ENCODE measurements at regions not wholly inside any gene's neighbourhood (a gene's known extent, or its start where the extent isn't known, plus 50 kb on each side); places are given as distances from the start of the nearest gene placed in this dataset.
"Not testable (repeated sequence)": the region's sequence is repeated elsewhere in the genome, so short reads cannot be mapped to it uniquely, and the experiment has no call there.

DNA sequence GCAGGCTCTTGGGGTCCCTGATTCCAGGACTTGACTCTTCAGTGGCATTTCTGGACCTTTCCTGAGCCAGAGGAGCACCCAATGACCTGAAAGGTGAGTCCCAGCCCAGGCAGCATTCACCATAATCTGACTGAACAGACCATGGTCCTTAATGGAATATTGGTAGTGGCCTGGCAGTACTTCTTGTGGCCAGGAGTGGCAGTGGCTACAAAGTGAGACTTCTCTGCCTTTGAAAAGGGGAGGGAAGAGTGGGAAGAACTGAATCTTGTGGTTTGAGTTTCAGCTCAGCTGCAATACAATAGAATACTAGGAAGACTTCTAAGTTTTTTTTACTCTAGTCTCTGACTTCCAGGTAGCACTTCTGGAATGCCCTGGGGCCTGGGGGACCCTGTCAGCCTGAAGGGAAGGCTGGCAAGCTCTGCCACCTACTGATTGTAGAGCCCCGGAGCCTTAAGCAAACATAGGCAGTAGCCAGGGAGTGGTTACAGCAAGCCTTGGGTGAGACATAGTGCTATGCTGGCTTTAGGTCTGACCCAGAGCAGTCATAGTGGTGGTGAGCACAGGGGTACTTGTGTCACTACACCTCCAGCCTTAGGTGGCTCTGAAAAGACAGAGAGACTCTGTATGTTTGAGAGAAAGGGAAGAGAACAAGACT, 674.2 kb upstream of the MANEA start:
- DNase-seq (ENCODE audit: extremely low read depth, low read depth, low spot score) = no peak

- DNase-seq (ENCODE audit: extremely low read depth, low read depth, low spot score) = no peak
These were observed 678.1 kb upstream of the MANEA start for GRCh38 chr6:94899191-94899590.

- DNase-seq (ENCODE audit: extremely low read depth, low read depth, low spot score) = no peak
These were observed 683.0 kb upstream of the MANEA start for GRCh38 chr6:94894300-94894699.

DNA sequence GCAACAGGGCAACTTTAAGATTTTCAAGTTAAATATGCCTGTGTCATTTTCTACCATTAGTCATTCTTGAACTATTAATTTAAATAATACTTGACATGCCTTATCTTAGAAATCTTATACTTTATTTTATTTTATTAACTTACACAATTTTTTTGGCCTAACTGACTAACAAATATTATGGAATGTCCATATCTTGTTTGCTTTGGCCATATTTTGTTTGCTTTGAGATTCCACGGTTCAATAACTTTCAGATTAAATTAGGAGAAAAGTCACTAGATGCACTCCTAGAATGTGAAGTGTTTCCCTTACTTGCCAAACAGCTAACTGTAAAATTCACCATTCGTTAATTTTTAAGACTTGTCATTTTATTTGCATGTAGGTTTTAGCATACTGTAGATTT, 684.0 kb upstream of the MANEA start:
- no peak for DNase-seq (ENCODE audit: extremely low read depth, low read depth, low spot score)

GRCh38 chr6:94873819-94874218, 703.5 kb upstream of the MANEA start:
- not testable (repeated sequence) for DNase-seq (ENCODE audit: extremely low read depth, low read depth, low spot score)

DNA sequence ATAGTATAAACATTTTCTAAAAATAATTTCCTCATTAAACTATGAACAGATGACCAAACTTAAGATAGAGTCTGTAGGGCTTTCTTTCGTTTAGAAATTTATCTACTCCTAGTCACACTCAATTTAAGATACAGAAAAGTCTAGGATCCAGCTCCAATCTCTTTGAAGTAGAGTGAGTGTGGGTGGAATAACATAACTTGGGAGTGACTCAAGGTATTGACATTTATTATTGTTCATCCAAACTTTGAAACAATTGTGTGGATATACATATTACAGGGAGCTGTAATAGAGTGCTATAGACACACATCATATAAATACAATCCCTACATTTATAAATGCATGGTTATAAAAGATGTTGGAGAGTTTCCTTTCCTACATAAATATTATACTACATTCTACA, 715.2 kb upstream of the MANEA start:
- DNase-seq (ENCODE audit: extremely low read depth, low read depth, low spot score) = no peak

DNA sequence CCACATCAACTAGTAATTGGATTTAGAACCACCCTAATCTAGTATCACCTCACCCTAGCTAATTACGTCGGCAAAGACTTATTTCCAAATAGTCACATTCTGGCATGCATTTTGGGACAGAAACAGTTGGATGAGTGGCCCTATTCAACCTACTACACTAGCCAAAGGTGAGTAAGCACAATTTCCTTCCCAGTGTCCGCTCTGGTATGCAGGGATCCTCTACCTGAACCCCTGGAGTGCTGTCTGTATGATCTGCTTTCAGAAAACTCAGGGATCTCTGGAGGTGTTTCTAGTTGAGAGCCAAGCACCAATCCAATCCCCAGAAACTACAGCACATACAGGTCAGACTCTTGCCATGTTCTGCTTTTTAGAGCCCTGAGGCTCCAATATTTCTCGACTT, 717.4 kb upstream of the MANEA start:
- no peak for DNase-seq (ENCODE audit: extremely low read depth, low read depth, low spot score)

DNA sequence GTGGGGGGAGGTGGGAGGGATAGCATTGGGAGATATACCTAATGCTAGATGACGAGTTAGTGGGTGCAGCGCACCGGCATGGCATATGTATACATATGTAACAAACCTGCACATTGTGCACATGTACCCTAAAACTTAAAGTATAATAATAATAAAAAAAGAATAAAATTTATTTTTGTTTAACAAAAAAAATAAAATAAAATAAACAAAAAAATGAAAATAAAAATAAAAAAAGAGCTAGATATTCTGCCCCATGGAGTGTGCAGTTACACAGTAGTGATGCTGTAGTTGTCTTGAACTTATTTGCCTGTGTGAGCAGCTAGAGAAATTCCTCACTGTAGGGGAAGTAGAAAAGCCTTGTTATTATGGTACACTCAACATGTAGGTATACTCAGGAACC, 720.3 kb upstream of the MANEA start:
- DNase-seq (ENCODE audit: extremely low read depth, low read depth, low spot score) = not testable (repeated sequence)

DNA sequence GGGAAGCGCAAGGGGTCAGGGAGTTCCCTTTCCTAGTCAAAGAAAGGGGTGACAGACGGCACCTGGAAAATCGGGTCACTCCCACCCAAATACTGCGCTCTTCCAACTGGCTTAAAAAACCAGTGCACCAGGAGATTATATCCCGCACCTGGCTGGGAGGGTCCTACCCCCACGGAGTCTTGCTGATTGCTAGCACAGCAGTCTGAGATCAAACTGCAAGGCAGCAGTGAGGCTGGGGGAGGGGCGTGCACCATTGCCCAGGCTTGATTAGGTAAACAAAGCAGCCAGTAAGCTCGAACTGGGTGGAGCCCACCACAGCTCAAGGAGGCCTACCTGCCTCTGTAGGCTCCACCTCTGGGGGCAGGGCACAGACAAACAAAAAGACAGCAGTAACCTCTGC, 726.0 kb upstream of the MANEA start:
- not testable (repeated sequence) for DNase-seq (ENCODE audit: extremely low read depth, low read depth, low spot score)

DNA sequence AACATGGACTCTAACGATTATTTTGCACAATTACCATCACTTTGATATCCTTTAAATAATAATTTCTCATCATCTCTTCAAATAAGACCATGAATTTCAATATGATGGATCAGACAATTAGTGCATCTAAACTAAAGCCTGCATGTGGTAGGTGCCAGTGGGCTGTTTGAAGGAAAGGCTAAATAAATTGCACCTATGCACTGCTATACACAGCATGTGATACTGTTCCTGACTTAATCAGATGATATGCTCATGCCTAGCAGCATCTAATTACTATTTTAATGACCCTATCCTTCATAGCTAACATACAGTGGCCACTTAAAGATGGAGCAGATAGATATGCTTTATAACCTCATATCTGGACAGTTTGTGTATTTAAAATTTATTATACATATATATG, 731.6 kb upstream of the MANEA start:
- DNase-seq (ENCODE audit: extremely low read depth, low read depth, low spot score) = no peak

GRCh38 chr6:94835264-94835663, 742.1 kb upstream of the MANEA start:
- no peak for DNase-seq (ENCODE audit: extremely low read depth, low read depth, low spot score)

DNA sequence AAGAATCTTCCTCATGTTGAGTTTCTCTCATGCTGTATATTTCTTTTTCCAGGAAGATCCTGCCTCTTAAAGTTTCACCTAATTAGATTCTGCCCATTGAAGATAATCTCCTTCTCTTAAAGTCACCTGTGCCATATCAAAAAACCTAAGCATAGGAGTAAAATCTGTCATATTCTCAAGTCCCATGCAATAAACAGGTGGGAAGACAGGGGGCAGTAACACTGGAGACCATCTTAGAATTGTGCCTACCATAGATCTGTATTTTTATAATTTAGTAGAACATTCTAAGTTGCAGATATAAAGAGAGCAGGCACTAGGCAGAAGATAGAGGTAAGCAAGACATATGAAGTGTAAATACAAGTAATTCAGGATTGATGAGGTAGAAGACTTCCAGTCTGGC, 763.5 kb upstream of the MANEA start:
- no peak for DNase-seq (ENCODE audit: extremely low read depth, low read depth, low spot score)

DNA sequence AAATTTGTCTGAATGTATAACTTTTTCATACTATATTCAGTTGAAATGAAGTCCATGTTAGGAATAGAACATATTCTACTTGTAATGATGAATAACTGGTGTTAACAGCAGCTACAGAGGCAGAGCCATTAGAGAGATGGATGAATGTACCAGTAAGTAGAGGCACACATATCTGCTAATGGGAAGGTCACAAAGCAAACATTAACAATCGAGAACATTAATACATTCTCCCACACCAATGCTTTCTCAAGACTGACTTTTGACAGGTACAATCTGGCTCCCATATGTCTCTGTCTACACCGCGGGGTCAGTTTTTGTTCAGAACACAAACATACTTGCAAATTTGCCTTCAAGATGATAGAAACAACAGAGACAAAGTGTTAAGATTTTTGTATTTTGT, 776.0 kb upstream of the MANEA start:
- no peak for DNase-seq (ENCODE audit: extremely low read depth, low read depth, low spot score)

GRCh38 chr6:94785514-94785913, 791.8 kb upstream of the MANEA start:
- DNase-seq (ENCODE audit: extremely low read depth, low read depth, low spot score) = no peak

DNA sequence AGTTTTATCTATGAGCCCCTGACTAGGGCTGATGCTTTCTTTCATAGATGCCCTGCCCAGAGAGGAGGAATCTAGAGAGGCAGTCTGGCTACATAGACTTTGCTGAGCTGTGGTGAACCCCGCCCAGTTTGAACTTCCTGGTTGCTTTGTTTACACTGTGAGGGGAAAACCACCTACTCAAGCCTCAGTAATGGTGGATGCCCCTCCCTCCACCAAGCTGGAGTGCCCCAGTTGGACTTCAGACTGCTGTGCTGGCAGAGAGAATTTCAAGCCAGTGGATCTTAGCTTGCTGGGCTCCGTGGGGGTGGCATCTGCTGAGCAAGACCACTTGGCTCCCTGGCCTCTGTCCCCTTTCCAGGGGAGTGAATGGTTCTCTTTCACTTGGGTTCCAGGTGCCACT, 792.3 kb upstream of the MANEA start:
- not testable (repeated sequence) for DNase-seq (ENCODE audit: extremely low read depth, low read depth, low spot score)

GRCh38 chr6:94769197-94769596, 808.1 kb upstream of the MANEA start:
- DNase-seq (ENCODE audit: extremely low read depth, low read depth, low spot score) = no peak

DNA sequence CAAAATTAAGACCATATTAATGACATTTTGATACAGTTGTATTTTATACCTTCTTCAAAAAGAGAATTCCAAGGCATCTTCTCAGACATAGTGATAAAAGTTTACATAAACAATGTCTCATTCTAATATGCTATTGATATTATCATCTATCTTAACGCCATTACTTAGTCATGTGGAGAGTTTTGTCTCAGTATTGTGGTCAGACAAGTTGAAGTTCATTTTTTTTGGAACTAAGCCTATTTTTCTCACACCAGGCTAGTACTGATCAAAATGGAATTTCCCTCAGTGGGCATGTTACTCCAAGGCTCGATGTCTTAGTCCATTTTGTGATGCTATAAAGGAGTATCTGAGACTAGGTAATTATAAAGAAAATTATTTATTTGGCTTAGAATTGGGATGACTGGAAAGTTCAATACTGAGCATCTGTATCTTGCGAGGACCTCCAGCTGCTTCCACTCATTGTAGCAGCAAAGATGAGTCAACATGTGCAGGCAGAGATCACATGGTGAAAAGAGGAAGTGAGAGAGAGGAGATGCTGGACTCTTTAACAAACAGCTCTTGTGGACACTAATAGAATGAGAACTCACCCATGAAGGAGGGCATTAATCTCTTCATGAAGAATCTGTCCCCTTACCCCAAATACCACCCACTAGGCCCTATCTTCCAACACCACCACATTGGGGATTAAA, 825.5 kb upstream of the MANEA start:
- DNase-seq (ENCODE audit: extremely low read depth, low read depth, low spot score) = no peak

GRCh38 chr6:94736236-94736635, 841.1 kb upstream of the MANEA start:
- DNase-seq (ENCODE audit: extremely low read depth, low read depth, low spot score) = no peak

GRCh38 chr6:94735270-94735669, 842.1 kb upstream of the MANEA start:
- no peak for DNase-seq (ENCODE audit: extremely low read depth, low read depth, low spot score)

DNA sequence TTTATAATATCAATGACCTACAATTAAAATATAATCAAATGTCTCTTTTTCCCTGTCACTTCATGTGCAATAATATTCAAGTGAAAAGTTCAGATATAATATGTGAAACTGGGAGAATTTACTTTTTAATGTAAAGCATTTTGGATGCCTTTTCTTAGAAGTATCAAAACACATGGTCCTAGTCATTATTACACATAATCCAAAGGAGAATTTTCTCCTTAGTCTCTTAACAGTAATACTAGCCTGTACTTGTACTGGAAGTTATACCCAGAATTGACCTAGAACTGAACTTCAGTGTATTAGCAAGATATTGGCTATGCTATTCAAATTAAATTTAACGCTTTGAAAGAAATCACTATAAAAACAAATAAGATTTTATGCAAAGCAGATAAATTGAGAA, 842.6 kb upstream of the MANEA start:
- no peak for DNase-seq (ENCODE audit: extremely low read depth, low read depth, low spot score)

DNA sequence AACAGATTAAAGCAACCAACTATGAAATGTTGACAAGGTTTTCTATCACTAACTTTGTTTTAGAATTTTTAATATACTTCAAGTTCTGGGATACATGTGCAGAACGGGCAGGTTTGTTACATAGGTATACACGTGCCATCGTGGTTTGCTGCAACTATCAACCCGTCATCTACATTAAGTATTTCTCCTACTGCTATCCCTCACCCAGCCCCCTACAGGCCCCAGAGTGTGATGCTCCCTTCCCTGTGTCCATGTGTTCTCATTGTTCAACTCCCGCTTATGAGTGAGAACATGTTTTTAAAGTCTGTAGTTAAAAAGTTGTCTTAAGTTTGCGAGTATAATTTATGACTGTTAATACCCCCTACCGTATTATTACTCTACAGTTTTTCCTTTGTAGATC, 844.3 kb upstream of the MANEA start:
- DNase-seq (ENCODE audit: extremely low read depth, low read depth, low spot score) = no peak

- DNase-seq (ENCODE audit: extremely low read depth, low read depth, low spot score) = no peak
These were observed 849.6 kb upstream of the MANEA start for GRCh38 chr6:94727710-94728109.

GRCh38 chr6:94721459-94721858, 855.9 kb upstream of the MANEA start:
- no peak for DNase-seq (ENCODE audit: extremely low read depth, low read depth, low spot score)

Data from glomerular endothelial cell (primary cell).